ENCODE measurements at regions not wholly inside any gene's neighbourhood (a gene's known extent, or its start where the extent isn't known, plus 50 kb on each side); places are given as distances from the start of the nearest gene placed in this dataset.

GRCh38 chr6:10149603-10150002, 265.3 kb downstream of the TFAP2A start:
- Histone ChIP-seq H2AFZ (ENCODE audit: insufficient read depth, low read depth, low read length, poor library complexity, severe bottlenecking) (no peak overlapping the region), H3K9me3 (replicated peaks in 1 of 2; ENCODE audit: control insufficient read depth in 1 of 2, insufficient read depth in 1 of 2, low read length in 2 of 2) (no peaks in the 10 kb centered on the region), H3K27ac (ENCODE audit: low read depth in 1 of 2, low read length in 2 of 2) (no peak overlapping the region), H3K9ac (ENCODE audit: insufficient read depth, low read length, poor library complexity, severe bottlenecking) (no peak overlapping the region), H3K79me2 (ENCODE audit: insufficient read depth, low read length) (no peaks in the 10 kb centered on the region), H3K27me3 (ENCODE audit: control insufficient read depth in 2 of 2, insufficient read depth in 2 of 2, low read length in 2 of 2) (no peaks in the 10 kb centered on the region), H3K4me3 (replicated peaks in 1 of 3; ENCODE audit: low read depth in 2 of 3, low read length in 3 of 3) (no peak overlapping the region), H4K20me1 (ENCODE audit: insufficient read depth, low read length) (no peaks in the 10 kb centered on the region), H3K36me3 (replicated peaks in 1 of 2; ENCODE audit: control insufficient read depth in 1 of 2, insufficient read depth in 2 of 2, low read length in 2 of 2) (no peaks in the 10 kb centered on the region), H3K4me2 (replicated peaks; ENCODE audit: extremely low read depth, low read length, poor library complexity, severe bottlenecking) (no peak overlapping the region), H3K4me1 (ENCODE audit: control insufficient read depth in 1 of 2, insufficient read depth in 2 of 2, low read length in 2 of 2) (no peaks in the 10 kb centered on the region)
- H3K4me1 Mint-ChIP-seq: no peaks in the 10 kb centered on the region
- no peak for TF ChIP-seq CTCF (IDR thresholded peaks at IDR 0.05)
- DNase-seq: no peak
- H3K9me3 Mint-ChIP-seq: peaks cover 0 to 3% (median 0%) of the 10 kb centered on the region in 7 donors
- H3K4me3 Mint-ChIP-seq: no peak overlapping the region
- peaks cover 0 to 11% (median 3%) of the 10 kb centered on the region in 3 donors for H3K27me3 Mint-ChIP-seq (ENCODE audit: low read depth in 3 of 3)
- intact Hi-C loops (cut with micrococcal nuclease): no loop called here
- no peak overlapping the region for H3K27ac Mint-ChIP-seq
- no peaks in the 10 kb centered on the region for H3K36me3 Mint-ChIP-seq
- 91% methylated on average over 9 of the region's 12 CpGs for WGBS (ENCODE audit: insufficient coverage)

- Histone ChIP-seq H2AFZ (ENCODE audit: insufficient read depth, low read depth, low read length, poor library complexity, severe bottlenecking) (no peak overlapping the region), H3K79me2 (ENCODE audit: insufficient read depth, low read length) (no peaks in the 10 kb centered on the region), H3K9ac (ENCODE audit: insufficient read depth, low read length, poor library complexity, severe bottlenecking) (no peak overlapping the region), H3K4me1 (ENCODE audit: control insufficient read depth in 1 of 2, insufficient read depth in 2 of 2, low read length in 2 of 2) (no peaks in the 10 kb centered on the region), H3K4me3 (replicated peaks in 1 of 3; ENCODE audit: low read depth in 2 of 3, low read length in 3 of 3) (no peak overlapping the region), H3K9me3 (replicated peaks in 1 of 2; ENCODE audit: control insufficient read depth in 1 of 2, insufficient read depth in 1 of 2, low read length in 2 of 2) (no peaks in the 10 kb centered on the region), H3K4me2 (replicated peaks; ENCODE audit: extremely low read depth, low read length, poor library complexity, severe bottlenecking) (no peak overlapping the region), H3K27me3 (ENCODE audit: control insufficient read depth in 2 of 2, insufficient read depth in 2 of 2, low read length in 2 of 2) (no peaks in the 10 kb centered on the region), H3K36me3 (replicated peaks in 1 of 2; ENCODE audit: control insufficient read depth in 1 of 2, insufficient read depth in 2 of 2, low read length in 2 of 2) (no peaks in the 10 kb centered on the region), H3K27ac (ENCODE audit: low read depth in 1 of 2, low read length in 2 of 2) (no peak overlapping the region), H4K20me1 (ENCODE audit: insufficient read depth, low read length) (no peaks in the 10 kb centered on the region)
- no peaks in the 10 kb centered on the region for H3K36me3 Mint-ChIP-seq
- DNase-seq: peak in 1 of 3 donors; percentile 5
- 80% methylated on average over 1 of the region's 5 CpGs for WGBS (ENCODE audit: insufficient coverage)
- TF ChIP-seq CTCF (IDR thresholded peaks at IDR 0.05): no peak
- H3K4me3 Mint-ChIP-seq: peak overlapping the region in 1 of 2 donors; percentile 71
- H3K9me3 Mint-ChIP-seq: peaks cover 0 to 3% (median 0%) of the 10 kb centered on the region in 7 donors
- no peaks in the 10 kb centered on the region for H3K4me1 Mint-ChIP-seq
- H3K27me3 Mint-ChIP-seq (ENCODE audit: low read depth in 3 of 3): peaks cover 0 to 12% (median 6%) of the 10 kb centered on the region in 3 donors
- intact Hi-C loops (cut with micrococcal nuclease): no loop called here
- no peak overlapping the region for H3K27ac Mint-ChIP-seq
Measured at GRCh38 chr6:10146715-10147451, 268.0 kb downstream of the TFAP2A start.
